Suprapubic skin (tissue), 3 donors: ENCODE measurements at regions not wholly inside any gene's neighbourhood (a gene's known extent, or its start where the extent isn't known, plus 50 kb on each side); places are given as distances from the start of the nearest gene placed in this dataset.

Experiments used
- EP300 ChIP-seq: sonication (generic); formaldehyde crosslinking; IDR thresholded peaks from one replicate; pipeline ENCODE4 v1.6.1; 2017; ENCODE audit warnings: antibody characterized with exemption
- POLR2A ChIP-seq, 2 donors: fragments of 450-650 bp; IDR thresholded peaks; one replicate each; pipeline ENCODE4 v1.6.1; 2017; ENCODE audit warnings: antibody characterized with exemption in 2 of 2, mild to moderate bottlenecking in 2 of 2, moderate library complexity in 2 of 2
- TF ChIP-seq, protein P1 (sequence below), 2 donors: fragments of 200-600 bp in 1 of 2; fragments of 450-650 bp in 1 of 2; sonication (generic) in 1 of 2; IDR thresholded peaks; one replicate each; pipeline ENCODE4 v1.5.1; 2016 to 2019; ENCODE audit warnings: antibody characterized with exemption in 2 of 2, mild to moderate bottlenecking in 1 of 2, moderate library complexity in 1 of 2

DNA sequence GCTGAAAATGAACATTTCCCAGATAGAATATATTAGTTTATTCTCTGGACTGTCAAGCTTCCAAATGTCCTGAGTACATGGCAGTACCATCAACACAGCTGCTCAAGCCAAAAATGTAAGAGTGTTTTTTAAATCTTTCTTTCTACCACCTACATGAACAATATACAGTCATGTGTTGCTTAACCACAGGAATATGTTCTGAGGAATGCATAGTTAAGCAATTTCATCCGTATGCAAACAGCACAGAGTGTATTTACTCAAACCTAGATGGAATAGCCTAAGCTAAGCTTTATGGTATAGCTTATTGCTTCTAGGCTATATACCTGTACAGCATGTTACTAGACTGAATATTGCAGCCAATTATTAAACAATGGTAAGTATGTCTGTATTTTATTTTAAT is 561.9 kb upstream of the ADGRL4 start:
- TF ChIP-seq, protein P1, sequence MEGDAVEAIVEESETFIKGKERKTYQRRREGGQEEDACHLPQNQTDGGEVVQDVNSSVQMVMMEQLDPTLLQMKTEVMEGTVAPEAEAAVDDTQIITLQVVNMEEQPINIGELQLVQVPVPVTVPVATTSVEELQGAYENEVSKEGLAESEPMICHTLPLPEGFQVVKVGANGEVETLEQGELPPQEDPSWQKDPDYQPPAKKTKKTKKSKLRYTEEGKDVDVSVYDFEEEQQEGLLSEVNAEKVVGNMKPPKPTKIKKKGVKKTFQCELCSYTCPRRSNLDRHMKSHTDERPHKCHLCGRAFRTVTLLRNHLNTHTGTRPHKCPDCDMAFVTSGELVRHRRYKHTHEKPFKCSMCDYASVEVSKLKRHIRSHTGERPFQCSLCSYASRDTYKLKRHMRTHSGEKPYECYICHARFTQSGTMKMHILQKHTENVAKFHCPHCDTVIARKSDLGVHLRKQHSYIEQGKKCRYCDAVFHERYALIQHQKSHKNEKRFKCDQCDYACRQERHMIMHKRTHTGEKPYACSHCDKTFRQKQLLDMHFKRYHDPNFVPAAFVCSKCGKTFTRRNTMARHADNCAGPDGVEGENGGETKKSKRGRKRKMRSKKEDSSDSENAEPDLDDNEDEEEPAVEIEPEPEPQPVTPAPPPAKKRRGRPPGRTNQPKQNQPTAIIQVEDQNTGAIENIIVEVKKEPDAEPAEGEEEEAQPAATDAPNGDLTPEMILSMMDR (IDR thresholded peaks at IDR 0.05), result no peak
- TF ChIP-seq EP300 (no peak), POLR2A (IDR thresholded peaks at IDR 0.05) (no peak)
